Skin of body (tissue), 1 donor: ENCODE measurements at regions not wholly inside any gene's neighbourhood (a gene's known extent, or its start where the extent isn't known, plus 50 kb on each side); places are given as distances from the start of the nearest gene placed in this dataset.
"Not testable (repeated sequence)": the region's sequence is repeated elsewhere in the genome, so short reads cannot be mapped to it uniquely, and the experiment has no call there.

Experiments
- DNase-seq: peaks from one replicate; lab custom pipeline; 2025; lab: John Stamatoyannopoulos, UW

- no peak for DNase-seq
Observed at GRCh38 chr3:181267312-181267711, 277.8 kb upstream of the DNAJC19 start.

DNA sequence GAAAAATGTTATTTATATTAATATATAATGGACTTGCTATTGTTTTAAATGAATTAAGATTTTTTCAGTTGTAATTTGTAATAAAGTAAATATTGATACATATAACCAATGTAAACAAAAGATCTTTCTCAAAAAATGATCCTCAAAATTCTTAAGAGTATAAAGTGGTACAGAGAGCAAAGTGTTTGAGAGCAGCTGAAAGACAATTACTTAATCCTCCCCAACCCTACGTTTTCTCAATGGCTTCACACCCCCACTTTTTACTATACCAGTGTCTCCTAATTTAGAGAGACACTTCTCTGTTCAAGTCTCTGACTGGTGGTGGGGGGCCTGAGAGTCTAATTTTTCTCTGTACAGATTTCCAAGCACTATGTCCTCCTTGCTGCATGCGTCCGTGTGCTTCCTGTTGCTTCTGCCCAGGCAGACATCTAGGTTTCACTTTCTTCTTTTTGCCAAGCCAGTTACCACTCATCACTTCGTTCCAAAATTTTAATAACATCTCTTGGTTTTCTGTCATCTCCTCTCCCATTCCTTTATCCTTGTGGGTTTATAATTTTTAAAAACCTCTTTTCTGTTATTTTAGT, 276.3 kb upstream of the DNAJC19 start:
- no peak for DNase-seq

- DNase-seq: no peak
Observed at GRCh38 chr3:181264486-181264885, 274.9 kb upstream of the DNAJC19 start.

DNA sequence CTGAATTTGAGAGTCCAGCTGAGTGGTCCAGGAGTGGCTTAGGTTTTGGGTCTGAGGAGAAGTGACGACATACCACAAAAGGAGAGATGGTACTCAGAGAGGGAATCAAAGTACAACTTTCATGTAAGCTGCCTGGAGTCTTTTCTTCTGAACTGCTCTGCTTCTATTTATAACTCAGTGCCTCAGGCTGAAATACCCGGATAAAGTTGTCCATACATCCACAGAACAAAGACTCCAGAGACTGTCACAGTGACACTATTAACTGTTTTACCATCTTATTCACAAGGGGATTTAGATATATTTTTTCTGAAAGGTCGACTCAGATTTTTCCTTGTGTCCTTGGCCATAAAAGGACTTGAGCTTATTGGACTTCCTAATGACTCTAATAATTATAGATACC, 264.3 kb upstream of the DNAJC19 start:
- no peak for DNase-seq

GRCh38 chr3:181252631-181253030, 263.1 kb upstream of the DNAJC19 start:
- DNase-seq: no peak

DNA sequence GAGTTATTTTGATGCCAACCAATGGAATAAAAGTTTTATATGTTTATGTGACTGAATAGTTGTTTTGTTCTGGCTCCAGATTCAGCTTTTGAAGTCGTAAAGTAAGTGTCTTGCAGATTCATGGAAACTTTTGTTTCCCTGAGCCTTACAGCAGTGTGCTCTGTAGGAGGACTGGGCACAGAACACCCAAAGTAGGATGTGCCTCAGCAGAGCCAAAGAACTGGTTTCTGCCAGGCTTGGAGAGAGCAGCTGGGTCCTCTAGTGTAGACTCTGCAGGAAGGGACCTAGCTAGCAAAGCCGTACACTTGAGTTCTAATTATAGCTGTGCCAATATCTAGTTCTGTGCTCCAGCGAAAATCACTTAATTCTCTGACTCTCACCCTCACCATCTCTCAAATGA, 261.2 kb upstream of the DNAJC19 start:
- no peak for DNase-seq

- DNase-seq: no peak
Observed at GRCh38 chr3:181239441-181239840, 249.9 kb upstream of the DNAJC19 start.

DNA sequence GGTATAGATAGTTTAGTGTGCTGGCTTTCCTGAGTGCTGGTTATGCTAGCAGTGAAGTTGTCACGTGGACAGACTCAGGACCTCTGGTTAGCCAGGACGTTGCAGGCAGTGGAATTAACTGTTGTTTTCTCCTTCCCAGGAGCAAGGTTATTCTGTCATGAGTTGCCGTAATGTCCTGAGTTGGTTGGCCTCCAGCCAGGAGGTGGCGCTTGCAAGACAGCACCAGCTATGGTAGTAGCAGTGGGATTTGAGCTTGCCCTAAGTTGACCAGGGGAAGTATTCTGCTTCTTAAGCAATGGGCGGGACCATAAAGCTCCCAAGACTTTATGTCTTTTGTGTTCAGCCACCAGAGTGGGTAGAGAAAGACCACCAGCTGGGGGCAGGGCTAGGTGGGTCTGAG, 240.7 kb upstream of the DNAJC19 start:
- DNase-seq: no peak

DNA sequence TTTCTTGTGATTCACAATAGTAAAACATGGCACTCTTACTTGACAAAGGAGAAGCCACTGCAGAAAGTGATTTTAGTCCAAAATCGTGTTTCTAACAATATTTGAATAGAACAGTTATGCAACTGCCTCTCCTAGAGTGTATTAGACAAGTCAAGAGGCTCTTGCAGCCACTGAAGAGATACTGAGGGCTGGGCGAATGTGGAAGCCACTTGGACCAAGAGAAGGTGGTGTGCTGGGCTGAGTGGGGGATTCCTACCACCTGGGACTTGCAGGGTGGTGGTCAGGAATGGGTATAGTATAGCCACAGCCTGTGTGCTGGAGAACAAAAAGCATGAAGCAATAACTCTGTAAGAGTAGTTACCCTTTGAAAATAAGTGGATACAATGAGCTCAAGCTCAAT, 223.8 kb upstream of the DNAJC19 start:
- DNase-seq: no peak

- no peak for DNase-seq
Observed at GRCh38 chr3:181212271-181212670, 222.7 kb upstream of the DNAJC19 start.

DNA sequence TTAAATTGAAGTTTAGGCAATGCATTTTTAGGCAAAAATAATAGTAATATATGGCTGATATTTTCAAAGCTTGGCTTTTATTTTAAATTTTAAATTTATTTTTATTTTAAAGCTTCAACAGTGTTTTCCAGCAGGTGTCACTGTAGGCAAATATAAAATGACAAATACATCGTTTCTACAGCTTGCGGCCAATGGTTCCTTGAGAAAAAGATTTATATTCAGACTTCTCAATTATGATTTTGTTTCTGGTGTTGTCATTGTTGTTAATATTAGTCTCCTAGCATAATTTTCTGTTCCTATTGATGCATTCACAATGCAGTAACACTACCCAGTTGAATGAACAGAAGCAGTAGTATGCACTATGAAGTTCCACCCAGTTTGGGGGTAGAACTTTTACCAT, 220.7 kb upstream of the DNAJC19 start:
- no peak for DNase-seq

DNA sequence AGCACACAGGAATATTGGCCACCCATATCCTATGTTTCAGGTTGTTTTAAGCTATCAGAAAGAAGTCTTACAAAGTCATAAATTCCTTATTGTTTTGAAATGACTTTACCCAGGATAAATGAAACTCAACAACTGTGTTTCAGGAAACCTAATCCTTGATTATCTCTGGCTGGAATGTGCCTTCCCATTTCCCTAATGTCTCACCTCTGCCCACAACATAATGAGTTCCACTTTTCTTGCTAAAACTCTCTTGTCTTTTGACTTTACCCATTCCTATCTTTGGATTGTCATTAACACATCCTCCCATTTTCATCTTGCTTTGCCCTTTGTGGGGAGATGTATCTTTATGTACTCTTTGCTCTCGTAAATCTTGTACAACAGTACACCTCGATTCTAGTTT, 200.0 kb upstream of the DNAJC19 start:
- DNase-seq: no peak

- DNase-seq: no peak
Observed at GRCh38 chr3:181183764-181184163, 194.2 kb upstream of the DNAJC19 start.

DNA sequence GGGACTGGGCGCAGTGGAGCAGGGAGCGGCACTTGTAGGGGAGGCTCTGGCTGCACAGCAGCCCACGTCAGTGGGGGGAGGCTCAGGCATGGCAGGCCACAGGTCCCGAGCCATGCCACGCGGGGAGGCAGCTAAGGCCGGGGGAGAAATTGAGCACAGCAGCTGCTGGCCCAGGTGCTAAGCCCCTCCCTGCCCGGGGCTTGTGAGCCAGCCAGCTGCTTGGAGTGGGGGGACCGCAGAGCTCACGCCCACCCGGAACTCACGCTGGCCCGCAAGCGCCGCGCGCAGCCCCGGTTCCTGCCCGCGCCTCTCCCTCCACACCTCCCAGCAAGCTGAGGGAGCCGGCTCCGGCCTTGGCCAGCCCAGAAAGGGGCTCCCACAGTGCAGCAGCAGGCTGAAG, 193.5 kb upstream of the DNAJC19 start:
- DNase-seq: not testable (repeated sequence)

GRCh38 chr3:181178991-181179390, 189.5 kb upstream of the DNAJC19 start:
- no peak for DNase-seq

DNA sequence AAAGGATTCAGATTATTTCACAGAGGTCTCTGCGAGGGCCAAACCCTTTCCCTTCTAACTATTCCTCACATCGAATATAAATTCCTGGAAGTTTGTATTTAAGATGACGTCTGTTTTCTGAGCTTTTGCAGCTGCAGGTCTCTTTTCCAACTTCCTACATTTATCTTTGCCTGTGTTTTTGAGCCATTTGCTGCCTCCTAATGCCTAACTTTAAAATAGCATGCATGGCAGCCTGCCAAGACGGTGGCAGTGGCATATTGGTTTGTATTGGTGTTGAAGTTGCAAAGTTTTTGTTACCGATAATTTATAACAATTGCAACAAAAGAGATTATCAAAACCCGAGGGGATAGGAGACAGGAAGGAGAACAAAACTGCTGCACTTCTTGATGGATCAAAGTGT, 187.1 kb upstream of the DNAJC19 start:
- DNase-seq: peak; percentile 41

DNA sequence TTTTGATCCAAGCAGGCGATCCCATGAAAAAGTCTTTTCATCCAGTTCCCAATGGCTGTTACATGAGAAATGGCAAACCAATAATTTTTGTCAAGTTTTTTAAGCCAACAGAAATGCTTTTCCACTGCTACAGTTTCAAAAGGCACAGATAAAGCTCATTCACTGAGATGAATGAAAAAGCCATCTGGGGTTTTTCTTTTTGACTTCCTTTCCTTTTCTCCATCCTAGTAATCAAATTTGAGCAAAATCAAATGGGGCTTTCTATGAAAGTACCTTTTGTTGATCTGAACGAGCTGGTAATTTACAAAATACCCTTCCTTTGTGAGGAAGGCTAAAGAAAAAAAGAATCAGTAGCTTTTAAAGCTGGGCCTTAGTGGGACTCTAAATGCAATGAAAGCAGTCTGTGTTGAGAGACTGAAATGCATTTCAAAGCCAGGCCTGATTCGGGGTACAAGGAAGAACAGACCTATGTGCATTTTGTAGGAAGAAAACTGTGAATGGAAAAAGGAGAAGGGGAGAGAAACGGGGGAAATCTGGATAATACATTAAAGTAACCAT, 185.2 kb upstream of the DNAJC19 start:
- DNase-seq: no peak

DNA sequence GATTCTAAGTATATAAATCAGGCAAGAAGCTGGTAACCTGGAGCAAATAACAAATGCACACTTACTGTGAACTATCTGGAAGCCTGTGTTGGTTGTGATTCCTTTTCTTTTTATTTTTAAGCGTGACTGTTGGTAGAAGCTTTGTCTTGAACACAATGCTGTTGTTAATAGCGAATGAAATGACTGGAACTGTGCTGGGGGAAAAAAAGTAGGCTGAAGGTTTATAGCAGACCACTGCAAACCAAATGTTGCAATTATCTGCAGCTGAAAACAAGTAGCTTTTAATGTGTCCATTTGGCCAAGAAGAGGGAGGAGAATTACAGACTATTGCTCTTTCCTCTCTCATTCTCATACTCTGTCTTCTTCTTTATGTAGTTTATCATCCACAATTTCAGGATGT, 184.5 kb upstream of the DNAJC19 start:
- DNase-seq: no peak

DNA sequence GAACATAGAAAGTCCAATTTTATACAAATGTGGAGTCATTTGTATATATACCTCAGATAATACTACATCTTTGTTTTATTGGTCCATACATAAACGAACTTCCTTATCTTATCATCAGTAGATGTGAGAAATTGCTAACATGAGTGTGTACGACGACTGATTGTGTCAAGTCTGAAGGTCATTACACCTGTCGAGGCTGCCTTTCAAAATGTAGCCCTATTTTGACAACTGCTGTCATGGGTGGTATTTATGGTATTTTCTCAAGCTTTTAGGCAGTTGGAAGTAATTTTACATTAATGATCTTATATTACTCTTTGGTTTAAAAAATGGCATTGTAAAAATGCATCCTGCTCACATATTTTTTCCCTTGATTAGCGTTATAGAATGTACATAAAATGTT, 183.7 kb upstream of the DNAJC19 start:
- DNase-seq: no peak

GRCh38 chr3:181134873-181135272, 145.3 kb upstream of the DNAJC19 start:
- DNase-seq: no peak

DNA sequence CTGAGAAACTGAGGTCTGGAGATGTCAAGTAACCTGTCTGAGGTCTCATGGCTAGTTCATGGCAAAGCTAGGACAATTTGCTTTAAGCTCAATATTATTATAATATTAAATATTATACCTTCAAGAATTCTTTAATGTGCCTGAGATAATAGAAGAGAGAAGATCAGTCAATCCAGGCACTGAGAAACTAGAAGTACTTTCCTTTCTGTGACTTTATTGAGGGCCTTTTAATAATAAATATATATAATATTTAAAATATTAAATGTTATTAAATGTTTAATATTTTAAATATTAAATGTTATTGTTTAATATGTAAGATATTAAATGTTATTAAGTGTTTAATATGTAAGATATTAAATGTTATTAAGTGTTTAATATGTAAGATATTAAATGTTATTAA, 144.3 kb upstream of the DNAJC19 start:
- DNase-seq: no peak

DNA sequence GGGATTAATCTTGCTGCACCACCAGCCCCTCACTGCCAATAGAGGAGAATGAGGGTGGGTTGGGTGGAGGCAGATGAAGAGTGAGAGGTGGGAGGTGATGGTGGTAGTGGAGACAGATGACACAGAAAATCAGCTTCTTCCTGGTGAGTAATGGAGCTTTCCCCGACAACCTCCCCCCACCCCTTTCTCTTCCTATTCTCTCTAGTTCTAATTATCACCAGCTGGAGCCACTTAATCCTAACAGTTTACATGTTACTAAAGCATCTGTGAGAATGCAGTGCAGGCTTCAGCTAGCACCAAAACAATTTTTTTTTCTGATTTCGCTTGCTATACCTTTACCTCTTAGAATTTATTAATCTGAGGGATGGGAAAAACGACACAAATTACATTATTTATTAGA, 116.1 kb upstream of the DNAJC19 start:
- DNase-seq: peak; percentile 3

DNA sequence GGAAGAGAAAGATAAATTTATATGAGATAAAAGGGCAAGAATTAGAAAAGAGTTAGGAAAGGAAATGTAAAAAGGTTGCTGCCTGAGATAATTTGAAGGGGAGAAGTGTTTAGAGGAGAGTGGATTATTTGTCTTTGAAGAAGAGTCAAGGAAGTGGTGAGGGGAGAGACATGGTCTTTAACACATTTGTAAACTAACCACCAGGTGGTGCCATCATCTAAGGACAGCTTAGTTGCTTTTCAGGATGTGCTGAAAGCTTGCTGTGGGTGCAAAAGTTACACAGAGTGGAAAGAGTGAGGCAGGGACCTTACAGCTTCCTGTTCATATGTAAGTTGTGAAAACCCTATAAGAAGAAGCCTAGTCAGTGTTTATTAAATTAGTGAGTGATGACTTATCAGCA, 114.1 kb upstream of the DNAJC19 start:
- DNase-seq: no peak

DNA sequence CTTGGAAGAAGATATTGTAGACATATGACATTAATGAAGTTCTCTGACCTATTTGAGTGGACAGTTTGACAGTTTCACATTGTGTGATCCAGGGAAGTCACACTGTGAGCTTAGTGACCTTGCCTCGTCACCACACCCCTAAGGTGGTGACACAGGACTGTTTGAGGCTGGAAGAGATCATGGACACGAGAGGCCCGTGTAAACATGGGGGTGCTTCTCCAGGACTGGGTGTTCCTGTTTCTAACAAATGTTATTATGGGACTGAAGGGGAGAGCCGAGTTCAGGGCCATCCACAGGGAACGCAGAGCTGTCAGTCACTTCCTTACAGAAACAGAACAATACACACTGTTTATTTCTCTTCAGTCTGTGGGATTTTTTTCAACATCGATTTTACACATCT, 96.5 kb upstream of the DNAJC19 start:
- DNase-seq: no peak
